BLaER1 treated with 17β-estradiol and CSF1 and Interleukin-3, amounts not matched to agents 10 nM and 100 nM (cell line): ENCODE measurements at regions not wholly inside any gene's neighbourhood (a gene's known extent, or its start where the extent isn't known, plus 50 kb on each side); places are given as distances from the start of the nearest gene placed in this dataset.
"Not testable (repeated sequence)": the region's sequence is repeated elsewhere in the genome, so short reads cannot be mapped to it uniquely, and the experiment has no call there.

Source experiments
- H3K27ac ChIP-seq, 11 experiments: shearing (Covaris generic); formaldehyde crosslinking; 2 replicates each; pipeline ENCODE4 v1.8.1; 2022
- H3K27me3 ChIP-seq, 11 experiments: shearing (Covaris generic); formaldehyde crosslinking; 2 replicates each; pipeline ENCODE4 v1.8.1; 2022
- H3K36me3 ChIP-seq, 11 experiments: shearing (Covaris generic); formaldehyde crosslinking; 2 replicates each; pipeline ENCODE4 v1.8.1; 2022
- H3K4me1 ChIP-seq, 10 experiments: shearing (Covaris generic); formaldehyde crosslinking; 2 replicates each; pipeline ENCODE4 v1.8.1; 2022
- H3K4me2 ChIP-seq, 11 experiments: shearing (Covaris generic); formaldehyde crosslinking; 2 replicates each; pipeline ENCODE4 v1.8.1; 2022
- H3K4me3 ChIP-seq, 10 experiments: shearing (Covaris generic); formaldehyde crosslinking; 2 replicates each; pipeline ENCODE4 v1.8.1; 2022
- H3K9ac ChIP-seq, 11 experiments: shearing (Covaris generic); formaldehyde crosslinking; 2 replicates each; pipeline ENCODE4 v1.8.1; 2022
- H3K9me3 ChIP-seq, 11 experiments: shearing (Covaris generic); formaldehyde crosslinking; replicated peaks in 1 of 11; 2 replicates each; pipeline ENCODE4 v1.8.1; 2022
- H4K20me1 ChIP-seq, 11 experiments: shearing (Covaris generic); formaldehyde crosslinking; 2 replicates each; pipeline ENCODE4 v1.8.1; 2022
- Cebpa-rat ChIP-seq, 11 experiments: shearing (Covaris generic); IDR thresholded peaks; 2 replicates each; pipeline ENCODE4 v1.8.1; 2022

DNA sequence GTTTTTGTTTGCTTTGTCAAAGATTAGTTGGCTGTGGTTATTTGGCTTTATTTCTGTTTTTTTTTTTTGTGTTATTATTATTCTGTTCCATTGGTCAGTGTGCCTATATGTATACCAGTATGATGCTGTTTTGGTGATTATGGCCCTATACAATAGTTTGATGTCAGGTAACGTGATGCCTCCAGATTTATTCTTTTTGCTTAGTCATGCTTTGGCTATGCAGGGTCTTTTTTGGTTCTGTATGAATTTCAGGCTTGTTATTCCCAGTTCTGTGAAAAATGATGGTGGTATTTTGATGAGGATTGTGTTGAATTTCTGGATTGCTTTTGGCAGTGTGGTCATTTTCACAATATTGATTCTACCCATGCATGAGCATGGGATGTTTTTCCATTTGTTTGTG lies 312.8 kb downstream of the TAF11L14 start:
- H3K4me1 ChIP-seq = no peaks in the 10 kb centered on the region
- H3K4me2 ChIP-seq = no peak overlapping the region

DNA sequence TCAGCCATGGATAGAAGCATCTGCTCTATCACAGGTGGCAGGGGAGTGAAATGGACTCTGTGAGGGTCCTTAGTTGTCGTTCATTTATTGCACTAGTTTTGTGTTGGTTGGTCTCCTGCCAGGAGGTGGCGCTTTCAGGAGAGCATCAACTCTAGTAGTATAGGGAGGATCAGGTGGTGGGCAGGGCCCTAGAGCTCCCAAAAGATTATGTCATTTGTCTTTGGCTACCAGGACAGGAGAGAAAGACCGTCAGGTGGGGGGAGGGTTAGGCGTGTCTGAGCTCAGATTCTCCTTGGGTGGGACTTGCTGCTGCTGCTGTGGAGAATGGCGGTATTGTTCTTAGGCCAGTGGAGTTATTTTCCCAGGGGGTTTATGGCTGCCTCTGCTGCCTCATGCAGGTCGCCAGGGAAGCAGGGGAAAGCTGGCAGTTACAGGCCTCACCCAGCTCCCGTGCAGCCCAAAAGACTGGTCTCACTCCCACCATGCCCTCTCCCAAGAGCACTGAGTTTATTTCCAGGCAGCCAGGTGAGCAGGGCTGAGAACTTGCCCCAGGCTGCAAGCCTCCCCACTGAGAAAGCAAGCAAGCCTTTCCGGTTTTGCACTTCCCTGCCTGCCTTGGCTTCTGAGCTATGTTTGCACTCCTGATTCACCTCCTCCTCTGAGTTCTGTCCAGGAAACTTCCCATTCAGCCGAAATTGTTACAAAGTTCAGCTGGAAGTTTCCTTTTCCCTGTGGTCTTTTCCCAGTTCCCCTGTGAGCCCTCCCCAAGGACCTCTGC lies 317.3 kb downstream of the TAF11L14 start:
- peaks cover 0 to 16% (median 11%) of the 10 kb centered on the region in 11 experiments; a peak in 11 of 22 replicates for H3K9me3 ChIP-seq
- H3K36me3 ChIP-seq = no peaks in the 10 kb centered on the region
- H4K20me1 ChIP-seq = no peaks in the 10 kb centered on the region
- H3K27me3 ChIP-seq = no peaks in the 10 kb centered on the region
- no peak overlapping the region for H3K4me2 ChIP-seq
- TF ChIP-seq Cebpa-rat (IDR thresholded peaks at IDR 0.05) = no peak
- H3K4me1 ChIP-seq = no peaks in the 10 kb centered on the region
- no peak overlapping the region for H3K4me3 ChIP-seq
- H3K27ac ChIP-seq = no peak overlapping the region
- no peak overlapping the region for H3K9ac ChIP-seq

More for the DNA sequence above, 312.8 kb downstream of the TAF11L14 start:
- no peak for TF ChIP-seq Cebpa-rat (IDR thresholded peaks at IDR 0.05)
- Histone ChIP-seq H3K36me3 (no peaks in the 10 kb centered on the region), H3K9me3 (peaks cover 0 to 16% (median 11%) of the 10 kb centered on the region in 11 experiments; a peak in 11 of 22 replicates), H3K27ac (no peak overlapping the region), H4K20me1 (no peaks in the 10 kb centered on the region), H3K27me3 (no peaks in the 10 kb centered on the region), H3K4me3 (no peak overlapping the region), H3K9ac (no peak overlapping the region)

DNA sequence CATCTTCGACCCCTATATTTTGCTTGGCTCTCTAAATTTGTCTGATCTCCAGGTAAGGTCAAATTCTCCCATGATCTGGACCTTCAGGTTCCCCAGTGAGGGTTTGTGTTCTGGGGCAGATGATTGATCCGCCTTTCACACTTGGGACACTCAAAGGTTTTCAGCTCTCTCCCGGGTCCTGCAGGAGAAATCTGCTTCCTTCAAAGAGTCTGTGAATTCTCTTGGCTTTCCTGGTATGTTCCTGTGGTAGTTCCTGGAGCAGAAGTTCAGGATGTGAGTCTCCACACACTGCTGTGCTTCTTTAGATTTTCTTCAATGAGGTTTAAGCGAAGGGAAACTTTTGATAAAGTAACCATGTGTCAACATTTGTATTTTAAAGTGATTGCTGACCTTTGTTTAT lies 318.0 kb downstream of the TAF11L14 start:
- Histone ChIP-seq H3K27ac (no peak overlapping the region), H4K20me1 (no peaks in the 10 kb centered on the region), H3K9ac (no peak overlapping the region), H3K27me3 (no peaks in the 10 kb centered on the region), H3K36me3 (no peaks in the 10 kb centered on the region), H3K9me3 (peaks cover 0 to 16% (median 11%) of the 10 kb centered on the region in 11 experiments; a peak in 11 of 22 replicates), H3K4me3 (no peak overlapping the region), H3K4me2 (no peak overlapping the region), H3K4me1 (no peaks in the 10 kb centered on the region)
- no peak for TF ChIP-seq Cebpa-rat (IDR thresholded peaks at IDR 0.05)

DNA sequence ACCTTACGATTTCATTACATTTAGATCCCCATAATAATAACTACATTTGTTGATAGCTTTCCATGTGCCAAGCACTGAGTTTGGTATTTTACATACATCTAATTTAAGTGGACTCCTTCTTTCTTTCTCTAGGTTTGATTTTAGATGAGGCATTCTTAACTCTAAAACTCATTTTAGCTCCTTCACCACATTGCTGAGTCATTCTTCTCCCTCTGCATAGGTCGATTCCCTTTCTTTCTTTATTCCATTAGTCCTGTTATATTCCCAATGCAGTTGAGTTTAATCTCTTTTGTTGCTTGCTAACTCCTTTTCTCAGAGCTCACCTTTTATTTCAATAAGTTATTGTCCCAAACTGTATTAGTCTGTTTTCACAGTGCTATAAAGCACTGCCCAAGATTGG lies 329.8 kb downstream of the TAF11L14 start:
- Histone ChIP-seq H3K27me3 (no peaks in the 10 kb centered on the region), H3K4me2 (no peak overlapping the region), H3K9ac (no peak overlapping the region), H3K4me1 (peaks cover 0 to 3% (median 0%) of the 10 kb centered on the region in 10 experiments; a peak in 1 of 20 replicates), H3K36me3 (0 out of 22 replicates have a peak, but pooled peaks cover 0 to 3% (median 0%) of the 10 kb centered on the region in 11 experiments), H3K27ac (no peak overlapping the region), H3K9me3 (peaks cover 18 to 23% (median 21%) of the 10 kb centered on the region in 11 experiments), H4K20me1 (no peaks in the 10 kb centered on the region), H3K4me3 (no peak overlapping the region)
- TF ChIP-seq Cebpa-rat (IDR thresholded peaks at IDR 0.05) = no peak

DNA sequence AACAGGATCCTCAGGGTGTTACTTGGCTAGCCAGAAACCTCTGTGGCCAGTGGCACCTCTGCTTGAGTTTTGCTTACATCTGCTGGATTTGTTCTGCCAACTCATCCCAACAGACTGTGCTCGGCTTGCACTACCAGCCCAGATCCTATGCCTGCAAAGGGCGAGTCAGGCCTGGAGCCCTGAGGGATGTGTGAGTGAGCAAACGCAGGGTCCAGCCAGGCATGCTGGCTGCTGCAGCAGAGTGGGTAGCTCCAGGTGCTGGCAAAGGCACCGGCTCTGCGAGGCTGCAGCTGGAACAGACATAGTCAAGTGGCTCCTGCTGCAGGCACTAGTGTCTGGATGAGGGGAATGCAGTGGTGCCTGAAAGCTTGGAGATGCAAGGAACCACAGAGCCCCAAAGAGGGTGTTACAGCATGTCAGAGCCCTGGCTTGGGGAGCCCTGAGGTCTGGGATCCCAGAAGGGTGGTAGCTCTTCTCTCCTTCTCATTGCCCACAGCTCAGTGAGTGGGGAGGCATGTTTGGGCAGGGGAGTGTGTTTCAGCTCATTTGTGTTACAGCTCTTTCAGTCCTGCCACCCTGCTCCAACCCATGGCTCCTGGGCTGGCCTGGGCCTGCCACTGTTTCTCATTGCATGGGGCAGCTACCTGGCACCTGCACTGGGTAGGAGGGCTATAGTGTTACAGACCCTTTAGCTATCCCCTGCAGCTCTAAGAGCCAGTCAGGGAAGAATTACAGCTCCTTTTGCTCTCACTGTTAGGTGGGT lies 332.6 kb downstream of the TAF11L14 start:
- Histone ChIP-seq H3K4me1 (peaks cover 0 to 3% (median 0%) of the 10 kb centered on the region in 10 experiments; a peak in 1 of 20 replicates), H4K20me1 (no peaks in the 10 kb centered on the region), H3K9ac (no peak overlapping the region), H3K36me3 (0 out of 22 replicates have a peak, but pooled peaks cover 0 to 3% (median 0%) of the 10 kb centered on the region in 11 experiments), H3K27ac (no peak overlapping the region), H3K27me3 (no peaks in the 10 kb centered on the region), H3K9me3 (peaks cover 18 to 23% (median 21%) of the 10 kb centered on the region in 11 experiments), H3K4me2 (no peak overlapping the region), H3K4me3 (no peak overlapping the region)
- TF ChIP-seq Cebpa-rat (IDR thresholded peaks at IDR 0.05) = no peak

DNA sequence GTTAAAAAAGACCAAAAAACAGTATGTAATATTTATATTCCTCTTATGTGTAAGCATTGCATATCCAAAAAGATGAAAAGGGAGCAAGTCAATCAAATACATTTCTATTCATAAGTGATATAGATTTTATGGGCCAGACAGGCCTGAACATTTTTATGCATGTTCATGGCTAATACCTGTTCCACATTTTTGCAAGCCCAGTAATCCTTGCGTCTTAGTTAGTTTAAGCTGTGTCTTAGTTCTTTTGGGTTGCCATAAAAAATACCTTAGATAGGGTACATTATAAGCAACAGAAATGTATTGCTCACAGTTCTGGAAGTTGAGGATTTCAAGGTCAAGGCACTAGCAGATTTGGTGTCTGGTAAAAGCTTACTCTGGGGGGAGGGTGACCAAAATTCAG lies 342.1 kb downstream of the TAF11L14 start:
- Histone ChIP-seq H3K4me2 (no peak overlapping the region), H3K9me3 (no peaks in the 10 kb centered on the region), H3K36me3 (no peaks in the 10 kb centered on the region), H3K27ac (no peak overlapping the region), H3K9ac (no peak overlapping the region), H3K27me3 (no peaks in the 10 kb centered on the region), H3K4me1 (no peaks in the 10 kb centered on the region), H4K20me1 (no peaks in the 10 kb centered on the region), H3K4me3 (no peak overlapping the region)
- TF ChIP-seq Cebpa-rat (IDR thresholded peaks at IDR 0.05) = no peak

DNA sequence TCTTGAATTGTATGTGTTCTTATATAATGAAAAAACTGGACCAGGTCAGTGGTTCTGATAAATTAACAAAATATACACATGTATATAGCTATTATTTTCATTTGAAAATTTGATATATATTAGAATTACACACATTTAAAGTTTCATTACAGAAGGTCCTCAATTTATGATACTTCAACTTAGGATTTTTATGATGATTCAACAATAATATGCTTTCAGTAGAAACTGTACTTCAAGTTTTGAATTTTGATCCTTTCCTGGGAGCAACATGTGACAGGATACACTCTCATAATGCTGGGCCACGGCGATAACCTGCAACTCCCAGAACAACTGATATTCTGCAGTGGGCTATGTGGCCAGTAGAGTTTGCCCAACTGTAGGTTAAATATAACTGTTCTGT lies 344.7 kb downstream of the TAF11L14 start:
- H3K4me3 ChIP-seq = no peak overlapping the region
- TF ChIP-seq Cebpa-rat (IDR thresholded peaks at IDR 0.05) = no peak
- no peaks in the 10 kb centered on the region for H4K20me1 ChIP-seq
- H3K4me1 ChIP-seq = no peaks in the 10 kb centered on the region
- H3K9ac ChIP-seq = no peak overlapping the region
- no peaks in the 10 kb centered on the region for H3K36me3 ChIP-seq
- no peak overlapping the region for H3K27ac ChIP-seq
- no peak overlapping the region for H3K4me2 ChIP-seq
- no peaks in the 10 kb centered on the region for H3K27me3 ChIP-seq
- H3K9me3 ChIP-seq = no peaks in the 10 kb centered on the region

DNA sequence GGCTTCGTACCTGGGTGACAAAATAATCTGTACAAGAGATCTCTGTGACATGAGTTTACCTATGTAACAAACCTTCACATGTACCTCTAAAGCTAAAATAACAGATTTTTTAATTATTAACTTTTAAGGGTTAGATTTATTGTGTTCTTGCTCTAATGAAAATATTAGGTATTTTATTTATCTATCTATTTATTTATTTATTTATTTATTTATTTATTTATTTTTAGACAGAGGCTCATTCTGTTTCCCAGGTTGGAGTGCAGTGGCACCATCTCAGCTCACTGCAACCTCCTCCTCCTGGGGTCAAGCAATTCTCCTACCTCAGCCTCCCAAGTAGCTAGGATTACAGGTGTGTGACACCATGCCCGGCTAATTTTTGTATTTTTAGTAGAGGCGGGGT lies 348.4 kb downstream of the TAF11L14 start:
- not testable (repeated sequence) for H3K4me1 ChIP-seq, H3K27ac ChIP-seq, H3K9ac ChIP-seq, H3K9me3 ChIP-seq, H3K4me2 ChIP-seq, H3K27me3 ChIP-seq, H3K36me3 ChIP-seq, H3K4me3 ChIP-seq, H4K20me1 ChIP-seq

DNA sequence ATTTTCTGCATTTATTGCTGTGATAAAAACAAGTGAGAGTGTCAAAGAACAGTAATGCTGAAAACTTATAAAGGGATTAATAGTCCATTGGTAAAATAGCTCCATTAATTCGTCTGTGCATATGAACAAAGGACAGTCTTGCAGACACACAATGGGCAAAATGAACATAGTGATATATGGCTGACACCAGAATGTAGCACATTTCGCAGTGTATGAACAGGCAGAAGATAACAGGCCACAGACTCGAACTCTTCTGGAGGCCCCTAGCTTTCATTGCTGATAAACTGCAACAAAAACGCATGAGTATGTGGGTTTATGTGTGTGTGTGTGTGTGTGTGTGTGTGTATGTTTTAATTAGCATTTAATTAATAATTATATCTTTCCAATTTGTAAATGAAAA lies 354.8 kb downstream of the TAF11L14 start:
- H3K27me3 ChIP-seq = no peaks in the 10 kb centered on the region

More for the DNA sequence above, 354.8 kb downstream of the TAF11L14 start:
- H3K36me3 ChIP-seq = no peaks in the 10 kb centered on the region
- H3K9me3 ChIP-seq = no peaks in the 10 kb centered on the region
- no peak for TF ChIP-seq Cebpa-rat (IDR thresholded peaks at IDR 0.05)
- H3K4me3 ChIP-seq = no peak overlapping the region
- H4K20me1 ChIP-seq = no peaks in the 10 kb centered on the region
- no peaks in the 10 kb centered on the region for H3K4me1 ChIP-seq
- no peak overlapping the region for H3K4me2 ChIP-seq
- no peak overlapping the region for H3K9ac ChIP-seq
- no peak overlapping the region for H3K27ac ChIP-seq
